ENCODE measurements at regions not wholly inside any gene's neighbourhood (a gene's known extent, or its start where the extent isn't known, plus 50 kb on each side); places are given as distances from the start of the nearest gene placed in this dataset.

- H3K9me3 Mint-ChIP-seq: peaks cover 4 to 10% (median 5%) of the 10 kb centered on the region in 11 donors
- H3K4me1 ChIP-seq (ENCODE audit: control insufficient read depth in 2 of 2, insufficient read depth in 2 of 2, low read length in 2 of 2): no peaks in the 10 kb centered on the region
- no peaks in the 10 kb centered on the region for H3K36me3 Mint-ChIP-seq
- intact Hi-C loops (cut with micrococcal nuclease): no loop called here
- H3K27ac ChIP-seq (ENCODE audit: low read depth, low read length): no peak overlapping the region
- H3K9me3 ChIP-seq (ENCODE audit: control insufficient read depth in 2 of 3, low read length in 3 of 3): no peaks in the 10 kb centered on the region
- H3K36me3 ChIP-seq (ENCODE audit: control insufficient read depth in 2 of 3, insufficient read depth in 3 of 3, low read length in 3 of 3): no peaks in the 10 kb centered on the region
- ChIA-PET POLR2A (no interaction called here), CTCF (no interaction called here)
- H3K27me3 ChIP-seq (ENCODE audit: control insufficient read depth in 2 of 2, insufficient read depth in 2 of 2, low read length in 2 of 2): no peaks in the 10 kb centered on the region
- ATAC-seq (no peak), DNase-seq (no peak)
- no peak overlapping the region for H3K4me3 ChIP-seq (ENCODE audit: low read length)
- no peaks in the 10 kb centered on the region for H3K4me1 Mint-ChIP-seq
- H3K4me3 Mint-ChIP-seq: no peak overlapping the region
- H3K27me3 Mint-ChIP-seq: no peaks in the 10 kb centered on the region
- no peak overlapping the region for H3K27ac Mint-ChIP-seq
These were observed 1802.7 kb downstream of the SUCLG1 start for GRCh38 chr2:82656420-82656819.

- no peak overlapping the region for H3K27ac ChIP-seq (ENCODE audit: low read depth, low read length)
- H3K27me3 ChIP-seq (ENCODE audit: control insufficient read depth in 2 of 2, insufficient read depth in 2 of 2, low read length in 2 of 2): no peaks in the 10 kb centered on the region
- Mint-ChIP-seq H3K9me3 (peaks cover 1 to 24% (median 12%) of the 10 kb centered on the region in 11 donors), H3K36me3 (no peaks in the 10 kb centered on the region), H3K4me1 (no peaks in the 10 kb centered on the region), H3K27me3 (no peaks in the 10 kb centered on the region), H3K27ac (no peak overlapping the region), H3K4me3 (no peak overlapping the region)
- no peaks in the 10 kb centered on the region for H3K36me3 ChIP-seq (ENCODE audit: control insufficient read depth in 2 of 3, insufficient read depth in 3 of 3, low read length in 3 of 3)
- no peak for ATAC-seq
- no peak overlapping the region for H3K4me3 ChIP-seq (ENCODE audit: low read length)
- DNase-seq: no peak
- peaks cover 0 to 5% (median 0%) of the 10 kb centered on the region in 3 experiments for H3K9me3 ChIP-seq (ENCODE audit: control insufficient read depth in 2 of 3, low read length in 3 of 3)
- ChIA-PET POLR2A (no interaction called here), CTCF (no interaction called here)
- no peaks in the 10 kb centered on the region for H3K4me1 ChIP-seq (ENCODE audit: control insufficient read depth in 2 of 2, insufficient read depth in 2 of 2, low read length in 2 of 2)
- intact Hi-C loops (cut with micrococcal nuclease): no loop called here
These were observed 1807.0 kb downstream of the SUCLG1 start for GRCh38 chr2:82652117-82652516.

- Mint-ChIP-seq H3K4me1 (no peaks in the 10 kb centered on the region), H3K27me3 (no peaks in the 10 kb centered on the region), H3K27ac (no peak overlapping the region), H3K9me3 (peaks cover 4 to 30% (median 14%) of the 10 kb centered on the region in 11 donors), H3K4me3 (no peak overlapping the region), H3K36me3 (no peaks in the 10 kb centered on the region)
- no peaks in the 10 kb centered on the region for H3K36me3 ChIP-seq (ENCODE audit: control insufficient read depth in 2 of 3, insufficient read depth in 3 of 3, low read length in 3 of 3)
- DNase-seq (no peak), ATAC-seq (no peak)
- H3K9me3 ChIP-seq (ENCODE audit: control insufficient read depth in 2 of 3, low read length in 3 of 3): peaks cover 0 to 5% (median 0%) of the 10 kb centered on the region in 3 experiments
- H3K27me3 ChIP-seq (ENCODE audit: control insufficient read depth in 2 of 2, insufficient read depth in 2 of 2, low read length in 2 of 2): no peaks in the 10 kb centered on the region
- POLR2A ChIA-PET: no interaction called here
- intact Hi-C loops (cut with micrococcal nuclease): no loop called here
- no peak overlapping the region for H3K27ac ChIP-seq (ENCODE audit: low read depth, low read length)
- H3K4me3 ChIP-seq (ENCODE audit: low read length): no peak overlapping the region
- CTCF ChIA-PET: no interaction called here
- no peaks in the 10 kb centered on the region for H3K4me1 ChIP-seq (ENCODE audit: control insufficient read depth in 2 of 2, insufficient read depth in 2 of 2, low read length in 2 of 2)
These were observed 1809.0 kb downstream of the SUCLG1 start for GRCh38 chr2:82650038-82650437.

- Histone ChIP-seq H3K9me3 (ENCODE audit: control insufficient read depth in 2 of 3, low read length in 3 of 3) (peaks cover 0 to 8% (median 0%) of the 10 kb centered on the region in 3 experiments), H3K4me3 (ENCODE audit: low read length) (no peak overlapping the region), H3K27me3 (ENCODE audit: control insufficient read depth in 2 of 2, insufficient read depth in 2 of 2, low read length in 2 of 2) (no peaks in the 10 kb centered on the region), H3K27ac (ENCODE audit: low read depth, low read length) (no peak overlapping the region), H3K36me3 (ENCODE audit: control insufficient read depth in 2 of 3, insufficient read depth in 3 of 3, low read length in 3 of 3) (no peaks in the 10 kb centered on the region), H3K4me1 (ENCODE audit: control insufficient read depth in 2 of 2, insufficient read depth in 2 of 2, low read length in 2 of 2) (no peaks in the 10 kb centered on the region)
- ChIA-PET CTCF (no interaction called here), POLR2A (no interaction called here)
- no peaks in the 10 kb centered on the region for H3K27me3 Mint-ChIP-seq
- intact Hi-C loops (cut with micrococcal nuclease): no loop called here
- H3K27ac Mint-ChIP-seq: no peak overlapping the region
- no peaks in the 10 kb centered on the region for H3K4me1 Mint-ChIP-seq
- H3K36me3 Mint-ChIP-seq: no peaks in the 10 kb centered on the region
- ATAC-seq: no peak
- peaks cover 10 to 51% (median 17%) of the 10 kb centered on the region in 11 donors for H3K9me3 Mint-ChIP-seq
- H3K4me3 Mint-ChIP-seq: no peak overlapping the region
- no peak for DNase-seq
These were observed 1817.4 kb downstream of the SUCLG1 start for GRCh38 chr2:82641598-82642180.

DNA sequence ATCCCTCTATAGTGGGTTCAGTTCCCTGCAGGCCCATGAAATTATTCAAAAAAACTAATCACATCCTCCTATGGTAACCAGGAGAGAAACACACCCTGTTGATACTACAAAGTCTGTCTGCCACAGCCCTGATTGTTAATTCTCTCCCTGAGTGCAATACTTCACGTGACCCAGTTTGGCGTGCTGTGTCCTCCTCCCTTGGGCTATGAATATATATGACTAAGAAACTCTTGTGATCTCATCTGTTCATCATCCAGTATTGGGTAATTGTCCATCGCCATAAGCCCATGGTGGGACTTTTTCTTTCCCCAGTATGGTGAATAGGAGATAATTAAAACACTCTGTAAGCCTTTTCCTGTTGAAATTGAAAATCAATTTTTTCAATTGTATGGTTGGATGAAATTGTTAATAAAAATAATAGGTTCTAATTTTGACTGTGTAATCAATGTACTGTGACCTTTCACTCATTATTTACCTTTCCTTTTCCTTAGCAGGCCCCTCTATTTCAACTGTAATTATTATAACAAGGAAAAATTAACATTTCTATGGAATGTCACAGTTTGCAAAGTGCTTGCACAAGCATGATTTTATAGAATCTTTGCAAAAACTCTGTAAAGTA lies 1822.6 kb downstream of the SUCLG1 start:
- H3K27ac ChIP-seq (ENCODE audit: low read depth, low read length): no peak overlapping the region
- no peaks in the 10 kb centered on the region for H3K27me3 ChIP-seq (ENCODE audit: control insufficient read depth in 2 of 2, insufficient read depth in 2 of 2, low read length in 2 of 2)
- H3K36me3 Mint-ChIP-seq: no peaks in the 10 kb centered on the region
- peaks cover 0 to 8% (median 0%) of the 10 kb centered on the region in 3 experiments for H3K9me3 ChIP-seq (ENCODE audit: control insufficient read depth in 2 of 3, low read length in 3 of 3)
- H3K4me3 Mint-ChIP-seq: no peak overlapping the region
- DNase-seq (no peak), ATAC-seq (no peak)
- H3K4me1 Mint-ChIP-seq: no peaks in the 10 kb centered on the region
- peaks cover 0 to 28% (median 5%) of the 10 kb centered on the region in 11 donors for H3K9me3 Mint-ChIP-seq
- no peaks in the 10 kb centered on the region for H3K4me1 ChIP-seq (ENCODE audit: control insufficient read depth in 2 of 2, insufficient read depth in 2 of 2, low read length in 2 of 2)
- CTCF ChIA-PET: no interaction called here
- no peaks in the 10 kb centered on the region for H3K27me3 Mint-ChIP-seq
- POLR2A ChIA-PET: no interaction called here
- no peaks in the 10 kb centered on the region for H3K36me3 ChIP-seq (ENCODE audit: control insufficient read depth in 2 of 3, insufficient read depth in 3 of 3, low read length in 3 of 3)
- no peak overlapping the region for H3K4me3 ChIP-seq (ENCODE audit: low read length)
- intact Hi-C loops (cut with micrococcal nuclease): no loop called here
- H3K27ac Mint-ChIP-seq: no peak overlapping the region

DNA sequence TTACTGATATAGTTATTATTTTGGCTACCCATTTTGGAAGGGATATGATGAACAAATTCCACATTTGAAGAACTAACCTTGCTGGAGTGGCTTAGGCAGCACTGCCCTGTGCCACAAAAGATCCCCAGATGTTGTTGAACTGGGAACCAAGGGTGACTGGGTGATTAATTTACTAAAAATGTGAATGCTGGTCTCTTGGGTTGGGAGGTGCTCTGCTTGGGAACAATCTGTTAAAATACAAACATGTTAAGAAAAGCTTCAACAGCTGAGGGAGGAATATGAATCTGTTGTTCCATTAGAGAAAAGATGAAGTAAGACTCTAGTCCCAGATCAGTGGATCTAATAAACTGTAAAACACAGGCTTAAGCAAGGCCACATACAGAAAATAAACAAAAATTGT lies 1860.1 kb downstream of the SUCLG1 start:
- peaks cover 0 to 32% (median 10%) of the 10 kb centered on the region in 11 donors for H3K9me3 Mint-ChIP-seq
- Histone ChIP-seq H3K27me3 (ENCODE audit: control insufficient read depth in 2 of 2, insufficient read depth in 2 of 2, low read length in 2 of 2) (no peaks in the 10 kb centered on the region), H3K4me3 (ENCODE audit: low read length) (no peak overlapping the region), H3K36me3 (ENCODE audit: control insufficient read depth in 2 of 3, insufficient read depth in 3 of 3, low read length in 3 of 3) (no peaks in the 10 kb centered on the region), H3K4me1 (ENCODE audit: control insufficient read depth in 2 of 2, insufficient read depth in 2 of 2, low read length in 2 of 2) (no peaks in the 10 kb centered on the region), H3K27ac (ENCODE audit: low read depth, low read length) (no peak overlapping the region), H3K9me3 (ENCODE audit: control insufficient read depth in 2 of 3, low read length in 3 of 3) (no peaks in the 10 kb centered on the region)
- intact Hi-C loops (cut with micrococcal nuclease): no loop called here
- ATAC-seq: no peak
- CTCF ChIA-PET: no interaction called here
- H3K4me1 Mint-ChIP-seq: no peaks in the 10 kb centered on the region
- DNase-seq: no peak
- no peaks in the 10 kb centered on the region for H3K36me3 Mint-ChIP-seq
- no peak overlapping the region for H3K4me3 Mint-ChIP-seq
- no peak overlapping the region for H3K27ac Mint-ChIP-seq
- POLR2A ChIA-PET: no interaction called here
- no peaks in the 10 kb centered on the region for H3K27me3 Mint-ChIP-seq

DNA sequence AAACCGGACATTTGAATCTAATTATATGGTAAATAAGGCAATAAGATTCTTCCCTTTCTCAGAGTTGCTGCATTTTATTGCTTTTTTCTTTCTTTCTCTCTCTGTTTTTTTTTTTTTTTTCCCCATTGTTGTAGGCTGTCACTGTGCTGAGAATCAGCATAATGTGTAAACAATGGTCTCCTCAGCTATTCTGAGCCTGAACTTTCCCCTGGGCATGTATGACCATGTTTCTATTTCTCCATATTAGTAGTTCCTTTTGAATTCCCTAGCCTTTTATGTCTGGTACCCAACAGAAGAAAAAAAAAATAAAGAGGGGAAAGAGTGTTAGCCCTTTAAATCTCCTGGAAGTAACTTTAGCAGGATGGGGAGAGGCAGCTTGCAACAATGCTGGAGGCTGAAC lies 1862.5 kb downstream of the SUCLG1 start:
- no peak for ATAC-seq
- intact Hi-C loops (cut with micrococcal nuclease): no loop called here
- H3K4me1 Mint-ChIP-seq: no peaks in the 10 kb centered on the region

More for the DNA sequence above, 1862.5 kb downstream of the SUCLG1 start:
- Mint-ChIP-seq H3K4me3 (no peak overlapping the region), H3K27ac (no peak overlapping the region), H3K27me3 (no peaks in the 10 kb centered on the region), H3K9me3 (peaks cover 0 to 25% (median 8%) of the 10 kb centered on the region in 11 donors), H3K36me3 (no peaks in the 10 kb centered on the region)
- Histone ChIP-seq H3K4me1 (ENCODE audit: control insufficient read depth in 2 of 2, insufficient read depth in 2 of 2, low read length in 2 of 2) (no peaks in the 10 kb centered on the region), H3K9me3 (ENCODE audit: control insufficient read depth in 2 of 3, low read length in 3 of 3) (no peaks in the 10 kb centered on the region), H3K27ac (ENCODE audit: low read depth, low read length) (no peak overlapping the region), H3K36me3 (ENCODE audit: control insufficient read depth in 2 of 3, insufficient read depth in 3 of 3, low read length in 3 of 3) (no peaks in the 10 kb centered on the region), H3K27me3 (ENCODE audit: control insufficient read depth in 2 of 2, insufficient read depth in 2 of 2, low read length in 2 of 2) (no peaks in the 10 kb centered on the region), H3K4me3 (ENCODE audit: low read length) (no peak overlapping the region)
- no peak for DNase-seq
- ChIA-PET CTCF (no interaction called here), POLR2A (no interaction called here)
